AG04450 (cell line): ENCODE measurements at regions not wholly inside any gene's neighbourhood (a gene's known extent, or its start where the extent isn't known, plus 50 kb on each side); places are given as distances from the start of the nearest gene placed in this dataset.

Source experiments
- CTCF ChIA-PET: fragments of 300-600, 350-600 bp; formaldehyde crosslinking; extraction: SDS; loops from one replicate; lab custom pipeline; 2022; ENCODE audit warnings: antibody characterized with exemption, inconsistent platforms; lab: Charles Lee
- POLR2A ChIA-PET: fragments of 350-600 bp; formaldehyde crosslinking; extraction: SDS; loops from one replicate; lab custom pipeline; 2021; ENCODE audit warnings: antibody characterized with exemption, inconsistent platforms; lab: Yijun Ruan, JAX
- DNase-seq: peaks from one replicate; pipeline ENCODE4 v3.0.0-alpha.2; 2011; ENCODE audit warnings: low read depth, low spot score
- H3K27ac ChIP-seq: one replicate; pipeline ENCODE4 v1.5.1; 2012; ENCODE audit warnings: low read depth, low read length, control low read depth
- H3K27me3 ChIP-seq: one replicate; pipeline ENCODE4 v1.6.0; 2012; ENCODE audit warnings: low read length; ENCODE audit not compliant: control insufficient read depth, insufficient read depth
- H3K4me3 ChIP-seq: 2 replicates; pipeline ENCODE4 v1.5.1; 2011; ENCODE audit warnings: mild to moderate bottlenecking, low read depth, low read length, control low read depth
- H3K9me3 ChIP-seq: 2 replicates; pipeline ENCODE4 v1.5.1; 2012; ENCODE audit warnings: low read length; ENCODE audit not compliant: control insufficient read depth, insufficient read depth
- CTCF ChIP-seq: IDR thresholded peaks from 2 replicates; pipeline ENCODE4 v1.5.1; 2011; ENCODE audit warnings: low read depth, low read length, control low read depth, inconsistent platforms

- ChIA-PET CTCF (no interaction called here), POLR2A (no interaction called here)
- TF ChIP-seq CTCF: no peak
- no peaks in the 10 kb centered on the region for H3K27me3 ChIP-seq
- H3K9me3 ChIP-seq: no peaks in the 10 kb centered on the region
- H3K4me3 ChIP-seq: no peak overlapping the region
- H3K27ac ChIP-seq: no peak overlapping the region
- no peak for DNase-seq
These were observed 741.4 kb downstream of the FAT4 start for GRCh38 chr4:126056116-126056650.

GRCh38 chr4:126057371-126057770 is 742.6 kb downstream of the FAT4 start:
- DNase-seq: no peak
- Histone ChIP-seq H3K27me3 (no peaks in the 10 kb centered on the region), H3K4me3 (no peak overlapping the region), H3K9me3 (no peaks in the 10 kb centered on the region), H3K27ac (no peak overlapping the region)
- ChIA-PET CTCF (no interaction called here), POLR2A (no interaction called here)
- no peak for TF ChIP-seq CTCF

- Histone ChIP-seq H3K9me3 (no peaks in the 10 kb centered on the region), H3K27me3 (no peaks in the 10 kb centered on the region), H3K4me3 (no peak overlapping the region), H3K27ac (no peak overlapping the region)
- DNase-seq: no peak
- no peak for TF ChIP-seq CTCF
- ChIA-PET POLR2A (no interaction called here), CTCF (no interaction called here)
These were observed 743.8 kb downstream of the FAT4 start for GRCh38 chr4:126058596-126058995.

GRCh38 chr4:126061655-126062054 is 746.9 kb downstream of the FAT4 start:
- H3K9me3 ChIP-seq: no peaks in the 10 kb centered on the region
- no peak for DNase-seq
- no peak overlapping the region for H3K4me3 ChIP-seq
- H3K27me3 ChIP-seq: no peaks in the 10 kb centered on the region
- ChIA-PET POLR2A (no interaction called here), CTCF (no interaction called here)
- H3K27ac ChIP-seq: no peak overlapping the region
- TF ChIP-seq CTCF: no peak

- TF ChIP-seq CTCF: no peak
- no peaks in the 10 kb centered on the region for H3K9me3 ChIP-seq
- POLR2A ChIA-PET: no interaction called here
- H3K27me3 ChIP-seq: no peaks in the 10 kb centered on the region
- no peak for DNase-seq
- H3K4me3 ChIP-seq: no peak overlapping the region
- H3K27ac ChIP-seq: no peak overlapping the region
- CTCF ChIA-PET: no interaction called here
These were observed 750.3 kb downstream of the FAT4 start for GRCh38 chr4:126065016-126065415.
